NCI-H82 (cell line): ENCODE measurements at regions not wholly inside any gene's neighbourhood (a gene's known extent, or its start where the extent isn't known, plus 50 kb on each side); places are given as distances from the start of the nearest gene placed in this dataset.
"Not testable (repeated sequence)": the region's sequence is repeated elsewhere in the genome, so short reads cannot be mapped to it uniquely, and the experiment has no call there.

Experiments used
- DNase-seq: peaks from one replicate; lab custom pipeline; 2025; lab: John Stamatoyannopoulos, UW

GRCh38 chr15:24509714-24510113 lies 165.9 kb upstream of the NPAP1 start:
- not testable (repeated sequence) for DNase-seq

DNA sequence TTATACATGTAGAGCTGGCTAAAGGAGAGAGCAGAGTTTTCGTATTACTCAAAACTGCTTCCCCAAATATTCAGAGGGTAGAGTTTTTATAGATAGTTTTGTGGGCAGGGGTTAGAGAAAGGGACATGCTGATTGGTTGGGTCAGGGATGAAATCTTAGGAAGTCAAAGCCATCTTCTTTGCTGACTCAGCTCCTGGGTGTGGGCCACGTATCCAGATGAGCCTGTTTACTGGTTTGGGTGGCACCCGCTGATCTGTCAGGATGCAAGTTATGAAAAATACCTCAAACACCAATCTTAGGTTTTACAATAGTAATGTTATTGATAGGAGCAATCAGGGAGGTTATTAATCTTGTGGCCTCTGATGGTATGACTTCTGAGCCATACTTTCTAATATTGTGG lies 164.0 kb upstream of the NPAP1 start:
- DNase-seq, result not testable (repeated sequence)

DNA sequence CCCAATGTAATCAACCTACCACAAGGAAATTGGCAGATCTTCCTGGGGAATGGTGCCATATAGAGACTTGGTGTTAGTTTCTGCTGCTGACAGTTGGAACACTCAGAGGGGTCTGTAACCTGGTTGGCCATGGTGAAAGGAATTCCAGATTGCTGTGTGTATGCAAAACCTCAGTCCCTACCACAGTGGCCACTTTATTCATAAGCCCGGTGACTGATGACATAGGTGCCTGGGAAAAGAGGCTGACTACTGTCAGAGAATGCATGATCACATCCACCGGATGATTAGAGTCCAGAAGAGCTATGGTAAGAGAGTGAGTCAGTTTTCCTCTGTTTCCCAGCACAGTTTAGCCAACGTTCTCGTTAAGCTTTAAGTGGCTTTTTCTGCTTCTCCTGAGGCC lies 156.8 kb upstream of the NPAP1 start:
- not testable (repeated sequence) for DNase-seq

GRCh38 chr15:24531235-24531634 lies 144.3 kb upstream of the NPAP1 start:
- DNase-seq, result not testable (repeated sequence)

DNA sequence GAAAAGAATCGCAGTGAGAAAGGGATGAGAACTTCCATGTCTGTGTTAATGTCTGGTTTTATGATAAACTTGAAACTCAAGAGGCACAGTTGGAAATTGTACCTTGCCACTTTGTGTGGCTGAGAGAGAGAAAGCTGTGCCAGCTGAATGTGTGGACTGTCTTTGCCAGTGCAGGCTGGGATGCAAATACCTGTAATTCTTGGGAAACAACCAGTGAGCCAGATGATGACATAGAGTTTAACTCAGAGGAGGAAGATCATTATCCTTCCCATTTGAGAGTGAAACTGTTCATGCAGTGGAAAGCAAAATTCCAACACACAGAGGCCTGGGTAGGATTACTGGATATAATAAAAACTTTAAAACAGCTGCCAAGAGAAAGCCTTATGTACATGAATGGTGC lies 141.5 kb upstream of the NPAP1 start:
- not testable (repeated sequence) for DNase-seq

DNA sequence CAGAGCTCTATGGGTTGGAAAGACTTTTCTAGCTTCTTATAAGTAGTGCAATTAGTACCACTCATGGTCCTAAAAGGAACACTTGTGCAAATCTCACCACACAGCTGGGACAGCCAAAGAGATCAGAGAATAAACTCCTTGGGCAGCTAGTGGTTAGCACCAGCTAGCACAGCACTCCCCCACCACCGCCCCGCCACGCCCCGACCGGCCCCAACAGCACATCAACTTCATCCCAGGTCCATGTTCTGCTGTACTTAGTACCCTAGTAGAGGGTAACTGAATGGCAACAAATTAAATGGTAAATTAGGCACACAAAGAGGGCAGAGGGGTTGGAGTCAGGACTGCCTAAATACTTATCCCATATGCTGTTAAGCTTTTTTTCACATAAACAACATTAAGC lies 118.3 kb upstream of the NPAP1 start:
- DNase-seq, result not testable (repeated sequence)

DNA sequence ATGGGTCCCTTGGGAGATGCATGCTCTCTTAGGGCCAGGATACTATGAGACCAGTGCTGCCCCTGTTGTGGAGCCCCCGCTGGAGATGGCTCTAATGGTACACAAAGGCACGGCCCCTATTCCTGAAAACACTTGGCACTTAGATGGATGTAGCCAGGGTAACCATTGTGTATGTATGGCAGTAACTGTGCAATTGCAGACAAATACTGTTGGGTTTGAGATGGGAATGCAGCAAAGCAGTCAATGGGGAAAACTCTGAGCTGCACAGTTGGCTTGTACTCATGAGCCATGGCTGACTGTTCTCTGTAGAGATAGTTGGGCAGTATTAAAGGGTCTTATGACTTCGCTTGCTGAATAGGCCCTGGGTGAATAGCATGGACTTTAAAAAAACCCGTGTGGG lies 67.9 kb upstream of the NPAP1 start:
- no peak for DNase-seq

- DNase-seq, result no peak
Measured at GRCh38 chr15:24617646-24618045, 57.9 kb upstream of the NPAP1 start.

GRCh38 chr15:24621630-24622215 lies 53.9 kb upstream of the NPAP1 start:
- no peak for DNase-seq
